WTC11 (cell line): ENCODE measurements at regions not wholly inside any gene's neighbourhood (a gene's known extent, or its start where the extent isn't known, plus 50 kb on each side); places are given as distances from the start of the nearest gene placed in this dataset.
A peak's percentile ranks its signal among the peaks of the same experiment; 100 is the strongest.

Source experiments
- ATAC-seq: fragments of 200-7000 bp; cut with Tn5 transposase; 2 replicates; pipeline ENCODE4 v1.10.0; 2021; ENCODE audit warnings: mild to moderate bottlenecking, moderate library complexity
- CTCF ChIA-PET: fragments of 300-600 bp; sonication (Branson Sonifier 250); formaldehyde crosslinking; loops from one replicate; lab custom pipeline; 2021; ENCODE audit warnings: antibody characterized with exemption; lab: Charles Lee
- POLR2A ChIA-PET: fragments of 350-600 bp; sonication (Branson Sonifier 250); formaldehyde crosslinking; loops from one replicate; lab custom pipeline; 2021; ENCODE audit warnings: antibody characterized with exemption; lab: Charles Lee
- DNase-seq: peaks from one replicate; pipeline ENCODE4 v3.0.0; 2021; ENCODE audit warnings: low spot score
- H3K27ac Mint-ChIP-seq: 2 replicates; pipeline ENCODE4 v1.8.0; 2021; ENCODE audit warnings: mixed read lengths
- H3K27me3 Mint-ChIP-seq: 2 replicates; pipeline ENCODE4 v1.8.0; 2021; ENCODE audit warnings: low read depth, mild to moderate bottlenecking, moderate library complexity, mixed read lengths
- H3K36me3 Mint-ChIP-seq: 2 replicates; pipeline ENCODE4 v1.8.0; 2021; ENCODE audit warnings: mixed read lengths
- H3K4me1 Mint-ChIP-seq: 2 replicates; pipeline ENCODE4 v1.8.0; 2022; ENCODE audit warnings: mixed read lengths
- H3K4me3 Mint-ChIP-seq: 2 replicates; pipeline ENCODE4 v1.8.0; 2021; ENCODE audit warnings: mild to moderate bottlenecking, moderate library complexity, mixed read lengths
- H3K9me3 Mint-ChIP-seq: 2 replicates; pipeline ENCODE4 v1.8.0; 2021; ENCODE audit warnings: mixed read lengths
- ATF1 ChIP-seq: sonication (generic); formaldehyde crosslinking; IDR thresholded peaks from 2 replicates; pipeline ENCODE4 v1.8.1; 2023; ENCODE audit warnings: mild to moderate bottlenecking, moderate library complexity, missing genetic modification reagents
- CREM ChIP-seq: sonication (generic); formaldehyde crosslinking; IDR thresholded peaks from 2 replicates; pipeline ENCODE4 v1.8.1; 2022; ENCODE audit warnings: mild to moderate bottlenecking, missing genetic modification reagents, moderate library complexity
- FOXJ3 ChIP-seq: sonication (generic); formaldehyde crosslinking; IDR thresholded peaks from 2 replicates; pipeline ENCODE4 v1.9.0; 2021; ENCODE audit warnings: missing genetic modification reagents, mild to moderate bottlenecking, borderline replicate concordance
- HMGA2 ChIP-seq: fragments of 250-450 bp; sonication (Bioruptor Pico); IDR thresholded peaks from 2 replicates; pipeline ENCODE4 v1.4.0; 2021; ENCODE audit warnings: mild to moderate bottlenecking, moderate library complexity
- SMAD4 ChIP-seq: sonication (generic); formaldehyde crosslinking; IDR thresholded peaks from 2 replicates; pipeline ENCODE4 v1.8.0; 2022; ENCODE audit warnings: mild to moderate bottlenecking, missing genetic modification reagents
- SOX15 ChIP-seq: fragments of 250-450 bp; sonication (Bioruptor Pico); IDR thresholded peaks from 2 replicates; pipeline ENCODE4 v1.9.0; 2021; ENCODE audit warnings: mild to moderate bottlenecking
- TCF7 ChIP-seq: sonication (generic); formaldehyde crosslinking; IDR thresholded peaks from 2 replicates; pipeline ENCODE4 v1.8.0; 2022; ENCODE audit warnings: mild to moderate bottlenecking, low read depth, missing genetic modification reagents, moderate library complexity
- ZNF396 ChIP-seq: fragments of 250-450 bp; sonication (Bioruptor Pico); IDR thresholded peaks from 2 replicates; pipeline ENCODE4 v1.8.0; 2021; ENCODE audit warnings: mild to moderate bottlenecking, moderate library complexity, borderline replicate concordance
- ZNF512 ChIP-seq: sonication (generic); formaldehyde crosslinking; IDR thresholded peaks from 2 replicates; pipeline ENCODE4 v1.8.1; 2022; ENCODE audit warnings: missing genetic modification reagents, borderline replicate concordance
- ZSCAN18 ChIP-seq: fragments of 250-450 bp; sonication (Bioruptor Pico); IDR thresholded peaks from 2 replicates; pipeline ENCODE4 v2.1.2; 2022; ENCODE audit warnings: mild to moderate bottlenecking, moderate library complexity
- TF ChIP-seq, protein P1 (sequence below): fragments of 200-600 bp; IDR thresholded peaks from 2 replicates; pipeline ENCODE4 v1.8.0; 2022; ENCODE audit warnings: antibody characterized with exemption
- TF ChIP-seq, protein P2 (sequence below): sonication (generic); formaldehyde crosslinking; IDR thresholded peaks from 2 replicates; pipeline ENCODE4 v1.8.1; 2022; ENCODE audit warnings: low read depth, mild to moderate bottlenecking, moderate library complexity, missing genetic modification reagents, borderline replicate concordance
- TF ChIP-seq, protein P3 (sequence below): sonication (generic); formaldehyde crosslinking; IDR thresholded peaks from 2 replicates; pipeline ENCODE4 v1.8.1; 2023; ENCODE audit warnings: mild to moderate bottlenecking, missing genetic modification reagents, moderate library complexity

DNA sequence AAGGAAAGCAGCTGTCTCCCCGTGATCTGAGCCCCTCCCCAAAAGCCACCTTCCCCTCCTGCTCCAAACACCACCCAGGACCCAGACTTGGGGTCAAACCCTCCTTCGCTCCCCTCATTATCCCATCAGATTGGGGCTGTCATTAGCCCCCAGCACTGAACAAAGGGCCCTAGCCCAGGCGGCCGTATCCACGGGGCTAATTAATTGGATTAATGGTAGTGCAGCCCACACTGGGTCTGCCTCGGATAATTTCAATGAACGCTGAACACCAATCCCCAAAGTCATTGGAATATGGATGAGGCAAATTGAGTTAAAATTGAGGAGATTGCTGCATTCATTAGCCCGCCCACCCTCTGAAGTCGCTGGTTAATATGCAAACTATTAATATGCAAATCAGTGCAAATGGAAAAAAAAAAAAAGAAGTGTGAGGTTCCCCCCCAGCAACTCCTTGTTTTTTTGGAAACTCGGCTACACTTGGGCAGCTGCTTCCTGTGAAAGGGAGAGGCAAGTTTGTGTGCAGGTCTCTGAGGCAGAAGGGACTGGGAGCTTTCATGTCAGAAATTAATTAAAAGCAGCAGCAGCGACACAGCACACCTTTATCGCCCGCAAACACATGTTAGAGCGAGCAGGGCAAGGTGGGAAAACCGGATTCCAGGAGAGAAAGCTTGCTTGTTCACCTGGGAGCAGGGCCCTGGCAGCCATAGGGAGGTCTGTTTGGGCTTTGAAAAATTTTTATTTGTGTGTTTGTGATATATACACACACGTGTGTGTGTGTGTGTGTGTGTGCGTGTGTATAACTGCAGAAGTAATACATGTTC is 517.8 kb downstream of the MIAT start (continued):
- TF ChIP-seq, protein P1, sequence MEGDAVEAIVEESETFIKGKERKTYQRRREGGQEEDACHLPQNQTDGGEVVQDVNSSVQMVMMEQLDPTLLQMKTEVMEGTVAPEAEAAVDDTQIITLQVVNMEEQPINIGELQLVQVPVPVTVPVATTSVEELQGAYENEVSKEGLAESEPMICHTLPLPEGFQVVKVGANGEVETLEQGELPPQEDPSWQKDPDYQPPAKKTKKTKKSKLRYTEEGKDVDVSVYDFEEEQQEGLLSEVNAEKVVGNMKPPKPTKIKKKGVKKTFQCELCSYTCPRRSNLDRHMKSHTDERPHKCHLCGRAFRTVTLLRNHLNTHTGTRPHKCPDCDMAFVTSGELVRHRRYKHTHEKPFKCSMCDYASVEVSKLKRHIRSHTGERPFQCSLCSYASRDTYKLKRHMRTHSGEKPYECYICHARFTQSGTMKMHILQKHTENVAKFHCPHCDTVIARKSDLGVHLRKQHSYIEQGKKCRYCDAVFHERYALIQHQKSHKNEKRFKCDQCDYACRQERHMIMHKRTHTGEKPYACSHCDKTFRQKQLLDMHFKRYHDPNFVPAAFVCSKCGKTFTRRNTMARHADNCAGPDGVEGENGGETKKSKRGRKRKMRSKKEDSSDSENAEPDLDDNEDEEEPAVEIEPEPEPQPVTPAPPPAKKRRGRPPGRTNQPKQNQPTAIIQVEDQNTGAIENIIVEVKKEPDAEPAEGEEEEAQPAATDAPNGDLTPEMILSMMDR, result no peak
- TF ChIP-seq ZSCAN18 (CRISPR knock-in tag) (no peak), SMAD4 (CRISPR knock-in tag) (no peak)
- TF ChIP-seq, protein P2, sequence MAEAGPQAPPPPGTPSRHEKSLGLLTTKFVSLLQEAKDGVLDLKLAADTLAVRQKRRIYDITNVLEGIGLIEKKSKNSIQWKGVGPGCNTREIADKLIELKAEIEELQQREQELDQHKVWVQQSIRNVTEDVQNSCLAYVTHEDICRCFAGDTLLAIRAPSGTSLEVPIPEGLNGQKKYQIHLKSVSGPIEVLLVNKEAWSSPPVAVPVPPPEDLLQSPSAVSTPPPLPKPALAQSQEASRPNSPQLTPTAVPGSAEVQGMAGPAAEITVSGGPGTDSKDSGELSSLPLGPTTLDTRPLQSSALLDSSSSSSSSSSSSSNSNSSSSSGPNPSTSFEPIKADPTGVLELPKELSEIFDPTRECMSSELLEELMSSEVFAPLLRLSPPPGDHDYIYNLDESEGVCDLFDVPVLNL (CRISPR knock-in tag), result no peak
- TF ChIP-seq, all 79 proteins: peak for 0

GRCh38 chr22:27175974-27176373 is 518.6 kb downstream of the MIAT start:
- ChIA-PET POLR2A (no interaction called here), CTCF (no interaction called here)
- Mint-ChIP-seq H3K4me3 (no peak overlapping the region), H3K27me3 (peaks cover 3% of the 10 kb centered on the region; the same call in 1 of the 2 replicates), H3K36me3 (no peaks in the 10 kb centered on the region), H3K4me1 (peaks cover 34% of the 10 kb centered on the region), H3K27ac (0 out of 2 replicates have a peak overlapping the region, but pooled peaks have one; percentile 51), H3K9me3 (no peaks in the 10 kb centered on the region)
- TF ChIP-seq, protein P3, sequence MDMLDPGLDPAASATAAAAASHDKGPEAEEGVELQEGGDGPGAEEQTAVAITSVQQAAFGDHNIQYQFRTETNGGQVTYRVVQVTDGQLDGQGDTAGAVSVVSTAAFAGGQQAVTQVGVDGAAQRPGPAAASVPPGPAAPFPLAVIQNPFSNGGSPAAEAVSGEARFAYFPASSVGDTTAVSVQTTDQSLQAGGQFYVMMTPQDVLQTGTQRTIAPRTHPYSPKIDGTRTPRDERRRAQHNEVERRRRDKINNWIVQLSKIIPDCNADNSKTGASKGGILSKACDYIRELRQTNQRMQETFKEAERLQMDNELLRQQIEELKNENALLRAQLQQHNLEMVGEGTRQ (CRISPR knock-in tag), result no peak
- no peak for TF ChIP-seq SOX15 (CRISPR knock-in tag)
- no peak for TF ChIP-seq TCF7 (CRISPR knock-in tag)
- 0 out of 2 replicates have a peak, but pooled peaks have one; percentile 59 for TF ChIP-seq ZNF512
- DNase-seq (no peak), ATAC-seq (no peak)

DNA sequence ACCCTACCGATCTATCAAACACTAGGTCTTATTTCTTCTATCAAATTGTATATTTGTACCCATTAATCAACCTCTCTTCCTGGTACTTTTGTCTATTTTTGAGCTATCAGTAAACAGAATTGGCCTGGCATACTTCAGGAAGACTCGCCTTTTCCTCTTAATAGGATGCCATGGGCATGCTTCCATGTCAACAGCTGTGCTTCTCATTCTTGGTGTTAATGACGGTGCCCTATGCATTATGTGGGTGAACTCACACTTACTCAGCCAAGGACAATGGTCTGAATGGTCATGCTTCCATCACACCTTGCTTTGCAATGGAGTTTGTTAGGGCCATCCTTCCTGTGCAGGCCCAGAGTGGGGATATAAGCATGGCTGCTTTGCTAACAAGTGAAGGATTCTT is 521.8 kb downstream of the MIAT start:
- no peak for ATAC-seq
- Mint-ChIP-seq H3K27me3 (peaks cover 3% of the 10 kb centered on the region; the same call in 1 of the 2 replicates), H3K27ac (no peak overlapping the region), H3K4me3 (no peak overlapping the region), H3K4me1 (peaks cover 28% of the 10 kb centered on the region), H3K36me3 (no peaks in the 10 kb centered on the region), H3K9me3 (no peaks in the 10 kb centered on the region)
- ChIA-PET CTCF (interaction anchor here (0.9 to 2.3 kb wide), 2 partner anchors 28 to 153 kb away, joined by 3 to 6 read pairs; no protein-coding TSS in a partner anchor), POLR2A (no interaction called here)
- TF ChIP-seq ATF1 (CRISPR knock-in tag) (no peak), HMGA2 (CRISPR knock-in tag) (no peak)
- DNase-seq, result no peak

- H3K4me1 Mint-ChIP-seq, result peaks cover 10% of the 10 kb centered on the region
- TF ChIP-seq, protein P2 (CRISPR knock-in tag), result no peak
- TF ChIP-seq FOXJ3 (CRISPR knock-in tag) (no peak), CREM (CRISPR knock-in tag) (no peak), ZNF396 (CRISPR knock-in tag) (no peak)
- H3K4me3 Mint-ChIP-seq, result no peak overlapping the region
- ChIA-PET POLR2A (no interaction called here), CTCF (interaction anchor here (0.6 to 1.6 kb wide), 2 partner anchors 10 to 11 kb away, joined by 4 read pairs; no protein-coding TSS in a partner anchor)
- no peaks in the 10 kb centered on the region for H3K36me3 Mint-ChIP-seq
- no peaks in the 10 kb centered on the region for H3K9me3 Mint-ChIP-seq
- ATAC-seq (no peak), DNase-seq (no peak)
- peaks cover 6% of the 10 kb centered on the region; the same call in 1 of the 2 replicates for H3K27me3 Mint-ChIP-seq
- no peak overlapping the region for H3K27ac Mint-ChIP-seq
These were observed 524.1 kb downstream of the MIAT start for GRCh38 chr22:27181537-27181936.
